ENCODE measurements at regions not wholly inside any gene's neighbourhood (a gene's known extent, or its start where the extent isn't known, plus 50 kb on each side); places are given as distances from the start of the nearest gene placed in this dataset.

GRCh38 chr7:153185936-153186335 is 426.4 kb downstream of the ACTR3B start:
- no peak for DNase-seq (ENCODE audit: low read depth)
- no peaks in the 10 kb centered on the region for H3K36me3 ChIP-seq (ENCODE audit: insufficient read depth, low read length)
- H3K9me3 ChIP-seq (ENCODE audit: insufficient read depth, low read depth, low read length) = peaks cover 6% of the 10 kb centered on the region
- H3K4me3 Mint-ChIP-seq (ENCODE audit: unreplicated experiment) = no peak overlapping the region
- no peaks in the 10 kb centered on the region for H3K79me2 ChIP-seq (ENCODE audit: insufficient read depth, low read length)
- H3K27ac Mint-ChIP-seq (ENCODE audit: unreplicated experiment) = no peak overlapping the region
- H3K9ac ChIP-seq (ENCODE audit: low read length) = no peak overlapping the region
- no peaks in the 10 kb centered on the region for H3K4me1 ChIP-seq (ENCODE audit: insufficient read depth, low read length)
- H3K4me1 Mint-ChIP-seq (ENCODE audit: low read depth, unreplicated experiment) = no peaks in the 10 kb centered on the region
- no peak for FAIRE-seq
- no peaks in the 10 kb centered on the region for H4K20me1 ChIP-seq (ENCODE audit: insufficient read depth, low read length)
- no peak overlapping the region for H3K4me2 ChIP-seq (ENCODE audit: low read length)
- H3K9me3 Mint-ChIP-seq (ENCODE audit: unreplicated experiment) = peaks cover 5% of the 10 kb centered on the region
- H3K27me3 Mint-ChIP-seq (ENCODE audit: low read depth, unreplicated experiment) = peaks cover 6% of the 10 kb centered on the region
- TF ChIP-seq CTCF (IDR thresholded peaks at IDR 0.05; ENCODE audit: insufficient read depth, low read depth, low read length) (no peak), EZH2 (IDR thresholded peaks at IDR 0.05; ENCODE audit: insufficient read depth, low read length) (no peak)
- no peak overlapping the region for H3K4me3 ChIP-seq (ENCODE audit: insufficient read depth, low read depth, low read length)
- no peaks in the 10 kb centered on the region for H3K36me3 Mint-ChIP-seq (ENCODE audit: low read depth, unreplicated experiment)
- no peak overlapping the region for H3K27ac ChIP-seq (ENCODE audit: low read depth, low read length)
- H2AFZ ChIP-seq (ENCODE audit: low read depth, low read length) = no peak overlapping the region
- H3K27me3 ChIP-seq (ENCODE audit: insufficient read depth, low read length) = no peaks in the 10 kb centered on the region

- no peak overlapping the region for H3K9ac ChIP-seq (ENCODE audit: low read length)
- TF ChIP-seq CTCF (IDR thresholded peaks at IDR 0.05; ENCODE audit: insufficient read depth, low read depth, low read length) (no peak), EZH2 (IDR thresholded peaks at IDR 0.05; ENCODE audit: insufficient read depth, low read length) (no peak)
- H3K27ac Mint-ChIP-seq (ENCODE audit: unreplicated experiment) = no peak overlapping the region
- H4K20me1 ChIP-seq (ENCODE audit: insufficient read depth, low read length) = no peaks in the 10 kb centered on the region
- no peak for DNase-seq (ENCODE audit: low read depth)
- no peak overlapping the region for H2AFZ ChIP-seq (ENCODE audit: low read depth, low read length)
- no peaks in the 10 kb centered on the region for H3K36me3 Mint-ChIP-seq (ENCODE audit: low read depth, unreplicated experiment)
- no peaks in the 10 kb centered on the region for H3K36me3 ChIP-seq (ENCODE audit: insufficient read depth, low read length)
- H3K9me3 ChIP-seq (ENCODE audit: insufficient read depth, low read depth, low read length) = peaks cover 4% of the 10 kb centered on the region
- H3K9me3 Mint-ChIP-seq (ENCODE audit: unreplicated experiment) = peaks cover 5% of the 10 kb centered on the region
- H3K27me3 ChIP-seq (ENCODE audit: insufficient read depth, low read length) = no peaks in the 10 kb centered on the region
- no peaks in the 10 kb centered on the region for H3K79me2 ChIP-seq (ENCODE audit: insufficient read depth, low read length)
- H3K4me2 ChIP-seq (ENCODE audit: low read length) = no peak overlapping the region
- FAIRE-seq = no peak
- H3K4me1 ChIP-seq (ENCODE audit: insufficient read depth, low read length) = no peaks in the 10 kb centered on the region
- H3K4me1 Mint-ChIP-seq (ENCODE audit: low read depth, unreplicated experiment) = no peaks in the 10 kb centered on the region
- H3K27ac ChIP-seq (ENCODE audit: low read depth, low read length) = no peak overlapping the region
- H3K4me3 Mint-ChIP-seq (ENCODE audit: unreplicated experiment) = no peak overlapping the region
- H3K4me3 ChIP-seq (ENCODE audit: insufficient read depth, low read depth, low read length) = no peak overlapping the region
- peaks cover 6% of the 10 kb centered on the region for H3K27me3 Mint-ChIP-seq (ENCODE audit: low read depth, unreplicated experiment)
Measured at GRCh38 chr7:153188161-153188560, 428.6 kb downstream of the ACTR3B start.

- FAIRE-seq = no peak
Measured at GRCh38 chr7:153188630-153189029, 429.1 kb downstream of the ACTR3B start.

More at GRCh38 chr7:153188630-153189029, 429.1 kb downstream of the ACTR3B start:
- no peaks in the 10 kb centered on the region for H3K27me3 ChIP-seq (ENCODE audit: insufficient read depth, low read length)
- H3K9me3 ChIP-seq (ENCODE audit: insufficient read depth, low read depth, low read length) = peaks cover 4% of the 10 kb centered on the region
- no peaks in the 10 kb centered on the region for H3K79me2 ChIP-seq (ENCODE audit: insufficient read depth, low read length)
- H3K4me2 ChIP-seq (ENCODE audit: low read length) = no peak overlapping the region
- no peak overlapping the region for H3K9ac ChIP-seq (ENCODE audit: low read length)
- no peak overlapping the region for H3K4me3 Mint-ChIP-seq (ENCODE audit: unreplicated experiment)
- no peaks in the 10 kb centered on the region for H4K20me1 ChIP-seq (ENCODE audit: insufficient read depth, low read length)
- peaks cover 6% of the 10 kb centered on the region for H3K27me3 Mint-ChIP-seq (ENCODE audit: low read depth, unreplicated experiment)
- H3K9me3 Mint-ChIP-seq (ENCODE audit: unreplicated experiment) = peaks cover 2% of the 10 kb centered on the region
- no peaks in the 10 kb centered on the region for H3K36me3 Mint-ChIP-seq (ENCODE audit: low read depth, unreplicated experiment)
- H2AFZ ChIP-seq (ENCODE audit: low read depth, low read length) = no peak overlapping the region
- H3K4me1 Mint-ChIP-seq (ENCODE audit: low read depth, unreplicated experiment) = no peaks in the 10 kb centered on the region
- H3K4me1 ChIP-seq (ENCODE audit: insufficient read depth, low read length) = no peaks in the 10 kb centered on the region
- no peak overlapping the region for H3K4me3 ChIP-seq (ENCODE audit: insufficient read depth, low read depth, low read length)
- H3K27ac ChIP-seq (ENCODE audit: low read depth, low read length) = no peak overlapping the region
- H3K36me3 ChIP-seq (ENCODE audit: insufficient read depth, low read length) = no peaks in the 10 kb centered on the region
- DNase-seq (ENCODE audit: low read depth) = no peak
- H3K27ac Mint-ChIP-seq (ENCODE audit: unreplicated experiment) = no peak overlapping the region
- TF ChIP-seq CTCF (IDR thresholded peaks at IDR 0.05; ENCODE audit: insufficient read depth, low read depth, low read length) (no peak), EZH2 (IDR thresholded peaks at IDR 0.05; ENCODE audit: insufficient read depth, low read length) (no peak)
